HCEC 1CT (cell line): ENCODE measurements at regions not wholly inside any gene's neighbourhood (a gene's known extent, or its start where the extent isn't known, plus 50 kb on each side); places are given as distances from the start of the nearest gene placed in this dataset.

Experiments
- DNase-seq: peaks from one replicate; pipeline ENCODE4 v3.0.0-alpha.2; 2017

GRCh38 chr5:166505544-166505943 lies 1785.9 kb upstream of the WWC1 start:
- DNase-seq: no peak

GRCh38 chr5:166507810-166508425 lies 1783.5 kb upstream of the WWC1 start:
- no peak for DNase-seq

- no peak for DNase-seq
Measured at GRCh38 chr5:166509085-166509484, 1782.4 kb upstream of the WWC1 start.

- no peak for DNase-seq
Measured at GRCh38 chr5:166517976-166518375, 1773.5 kb upstream of the WWC1 start.

DNA sequence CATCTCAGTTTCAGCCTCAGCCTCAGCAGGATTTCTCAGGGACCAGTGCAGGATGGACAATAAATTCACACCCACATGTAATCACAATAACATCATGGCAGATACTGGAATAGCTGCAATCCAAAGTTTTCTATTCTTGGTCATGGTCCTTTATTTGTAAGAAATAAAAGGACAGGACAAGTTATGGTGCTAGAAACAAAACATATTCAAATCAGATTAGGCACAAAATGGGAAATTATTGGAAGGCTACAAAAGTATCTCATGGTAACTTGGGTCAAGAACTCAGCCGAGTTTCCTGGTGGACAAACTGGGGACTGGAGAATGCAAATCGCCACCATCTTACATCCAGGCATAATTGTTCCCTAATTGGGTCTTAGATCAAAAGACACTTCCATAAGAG lies 1768.2 kb upstream of the WWC1 start:
- DNase-seq: no peak

DNA sequence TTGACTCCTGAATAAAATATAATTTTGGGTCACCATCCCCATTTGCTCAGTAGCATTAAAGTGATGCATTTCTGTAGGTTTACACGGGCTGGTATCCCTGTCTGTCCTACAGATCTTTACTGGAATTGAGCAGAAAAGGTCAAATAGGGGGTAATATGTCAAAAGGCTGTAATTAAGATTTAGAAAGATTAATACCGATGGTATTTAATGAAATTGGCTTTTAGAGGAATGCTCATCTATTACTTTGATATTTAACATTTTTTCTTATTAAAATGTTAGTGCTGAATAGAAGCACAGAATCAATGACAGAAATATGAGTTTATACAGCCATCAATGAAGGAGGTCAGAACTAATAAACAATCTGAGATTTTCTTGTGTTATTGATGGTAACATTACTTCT lies 1762.2 kb upstream of the WWC1 start:
- no peak for DNase-seq

GRCh38 chr5:166532456-166533220 lies 1758.8 kb upstream of the WWC1 start:
- no peak for DNase-seq

DNA sequence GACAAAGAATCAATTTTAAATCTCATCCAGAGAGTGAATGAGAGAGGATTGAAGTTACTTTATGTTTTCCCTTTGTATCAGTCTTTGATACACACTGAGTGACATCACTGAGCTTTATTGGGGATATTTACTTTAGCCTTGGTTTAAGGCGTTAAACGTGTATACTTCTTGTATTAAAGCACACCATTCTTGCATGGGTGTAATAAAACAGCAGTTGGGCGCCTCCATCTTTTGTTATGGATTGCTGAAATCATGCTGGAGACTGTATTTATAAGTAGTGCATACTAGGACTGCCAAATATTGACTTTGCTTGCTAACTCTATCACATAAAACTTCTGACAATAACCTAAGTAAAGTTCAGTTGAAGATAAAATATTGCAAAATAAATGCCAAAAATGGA lies 1755.8 kb upstream of the WWC1 start:
- no peak for DNase-seq

DNA sequence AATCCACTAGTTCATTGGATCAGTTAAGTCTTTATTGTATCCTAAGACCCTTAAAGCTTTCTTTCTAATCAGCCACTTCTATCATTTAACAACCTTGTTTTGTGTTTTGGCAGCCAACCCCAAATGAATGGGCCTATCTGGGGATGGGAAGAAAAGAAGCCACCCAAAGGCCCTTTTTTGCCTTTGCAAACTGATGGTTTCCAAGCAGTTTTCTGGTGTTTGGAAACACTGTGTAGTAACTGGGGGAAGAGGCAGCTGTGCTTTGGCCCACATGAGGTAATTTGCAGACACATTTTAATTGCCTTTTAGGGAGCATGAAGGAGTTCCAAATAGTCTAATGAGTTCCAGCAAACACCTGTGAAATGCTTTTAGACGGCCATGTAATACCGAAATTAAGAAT lies 1751.3 kb upstream of the WWC1 start:
- DNase-seq: no peak

DNA sequence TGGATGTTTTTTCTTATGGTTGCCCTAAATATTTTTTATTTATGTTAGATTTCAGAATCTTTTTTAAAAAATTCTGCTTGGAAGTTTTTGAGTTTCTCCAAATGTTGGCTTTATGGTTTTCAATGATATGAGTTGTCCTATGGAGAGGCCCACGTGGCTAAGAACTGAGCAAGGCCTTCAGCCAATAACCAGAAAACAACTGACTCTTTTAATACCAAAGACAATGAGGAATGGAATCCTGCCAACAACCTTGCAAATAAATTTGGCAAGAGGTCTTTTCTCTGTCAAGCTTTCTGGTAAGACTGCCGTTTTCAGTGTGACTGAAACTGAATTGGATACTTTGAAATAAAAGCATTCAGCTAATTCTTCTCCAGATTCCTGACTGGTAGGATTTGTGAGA lies 1740.1 kb upstream of the WWC1 start:
- no peak for DNase-seq

GRCh38 chr5:166553778-166554177 lies 1737.7 kb upstream of the WWC1 start:
- DNase-seq: no peak

DNA sequence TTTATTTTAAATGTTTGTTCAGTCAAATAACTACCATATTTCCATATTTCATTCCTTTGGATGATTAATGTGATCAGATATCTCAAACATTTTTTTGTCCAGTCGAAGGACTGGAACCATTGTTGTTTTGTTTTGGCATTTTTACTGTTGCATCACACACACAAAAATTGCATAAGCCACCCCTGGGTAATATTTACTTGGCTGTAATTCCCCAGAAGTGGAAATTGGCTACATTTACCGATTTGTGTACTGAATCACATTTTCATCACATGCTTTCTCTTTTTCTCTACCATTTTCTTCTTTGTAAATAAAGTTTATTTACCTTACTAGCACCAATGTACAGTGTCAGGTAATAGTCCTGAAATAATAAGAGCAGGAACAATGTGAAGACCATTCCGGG lies 1729.7 kb upstream of the WWC1 start:
- DNase-seq: no peak

- DNase-seq: no peak
Measured at GRCh38 chr5:166562246-166562645, 1729.2 kb upstream of the WWC1 start.

- no peak for DNase-seq
Measured at GRCh38 chr5:166566725-166567124, 1724.7 kb upstream of the WWC1 start.

GRCh38 chr5:166570865-166571264 lies 1720.6 kb upstream of the WWC1 start:
- no peak for DNase-seq

- no peak for DNase-seq
Measured at GRCh38 chr5:166571668-166572067, 1719.8 kb upstream of the WWC1 start.

DNA sequence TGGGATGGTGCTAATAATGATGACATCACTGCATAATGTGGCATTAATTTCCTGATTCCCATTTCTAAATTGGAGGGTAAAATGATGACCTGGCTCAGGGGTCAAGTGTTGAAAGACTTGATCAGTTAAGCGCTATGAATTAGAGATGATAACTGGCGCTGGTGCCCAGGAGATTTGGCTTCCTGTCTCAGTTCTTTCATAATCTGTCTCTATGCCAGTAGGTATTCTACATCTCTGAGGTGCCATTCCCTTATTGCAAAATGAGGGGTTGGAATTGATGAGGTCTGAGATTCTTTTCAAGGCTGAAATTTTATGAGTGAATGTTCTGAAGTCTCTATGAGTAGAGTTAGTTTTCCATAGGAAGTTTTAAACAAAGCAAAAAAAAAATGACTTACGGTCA lies 1715.1 kb upstream of the WWC1 start:
- DNase-seq: no peak

DNA sequence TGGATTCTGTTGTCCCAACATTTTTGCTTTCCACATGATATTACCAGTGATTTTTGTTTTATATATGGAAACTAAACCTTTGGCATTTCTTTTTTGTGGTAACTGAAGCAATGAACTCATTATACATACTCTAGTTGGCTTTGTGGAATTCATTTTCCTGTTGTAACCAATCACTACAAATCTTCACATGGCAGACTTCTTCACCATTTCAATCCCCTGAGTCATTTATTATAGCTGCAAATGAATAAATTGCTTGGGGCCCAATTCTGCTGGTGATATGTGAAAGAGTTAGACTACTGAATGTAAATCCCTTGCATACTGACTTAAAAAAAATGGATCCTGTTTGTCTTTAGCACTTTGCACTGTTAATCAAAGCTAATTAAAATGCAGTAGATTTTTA lies 1709.6 kb upstream of the WWC1 start:
- no peak for DNase-seq

DNA sequence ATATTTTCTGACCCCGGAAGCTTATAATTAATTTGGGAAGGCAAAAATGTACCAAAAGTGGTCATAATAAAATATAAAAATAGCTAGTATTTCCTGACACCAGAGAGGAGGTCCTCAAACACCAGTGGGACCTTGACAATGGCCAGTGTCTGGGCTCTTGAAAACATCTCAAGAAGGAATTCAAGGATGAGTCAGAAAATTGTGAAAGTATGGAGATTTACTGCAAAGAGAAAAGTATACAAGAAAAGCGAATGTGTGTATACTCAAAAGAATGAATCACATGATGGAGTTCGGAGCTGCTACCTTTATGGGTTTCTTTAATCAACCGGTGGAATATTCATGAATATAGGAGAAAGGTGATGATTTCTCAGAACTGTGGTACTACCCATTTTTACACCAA lies 1709.0 kb upstream of the WWC1 start:
- no peak for DNase-seq

GRCh38 chr5:166594567-166594966 lies 1696.9 kb upstream of the WWC1 start:
- no peak for DNase-seq

DNA sequence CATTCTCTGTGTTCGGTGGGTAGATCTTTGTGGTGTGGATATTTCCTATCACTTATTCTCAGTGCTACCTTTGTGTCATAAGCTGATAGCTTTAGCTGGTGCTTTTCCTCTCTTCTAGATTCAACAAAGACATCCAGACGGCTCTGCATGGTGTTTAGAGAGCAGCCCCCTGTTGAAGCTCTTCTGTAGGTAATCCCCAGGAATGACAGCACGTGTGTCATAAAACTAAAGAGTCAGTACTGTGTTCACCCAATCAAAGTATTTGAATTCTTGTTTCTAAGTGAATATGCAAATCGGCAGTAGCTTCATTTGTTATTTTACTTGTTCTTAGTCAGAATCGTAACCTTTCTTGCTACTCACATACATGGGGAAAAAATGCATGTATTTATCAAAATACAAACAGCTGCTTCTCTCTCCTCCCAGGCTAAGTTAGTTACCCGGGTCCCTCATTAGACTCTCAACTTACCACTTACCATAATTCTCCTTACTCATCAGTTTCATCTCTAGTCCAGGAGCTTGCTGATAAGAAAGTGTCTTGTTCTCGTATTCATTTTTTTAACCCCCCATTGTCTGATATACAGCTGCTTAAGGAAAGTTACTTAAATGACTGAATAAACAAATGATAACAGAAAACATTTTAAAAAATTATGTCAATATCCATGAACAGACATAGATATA lies 1696.0 kb upstream of the WWC1 start:
- no peak for DNase-seq

DNA sequence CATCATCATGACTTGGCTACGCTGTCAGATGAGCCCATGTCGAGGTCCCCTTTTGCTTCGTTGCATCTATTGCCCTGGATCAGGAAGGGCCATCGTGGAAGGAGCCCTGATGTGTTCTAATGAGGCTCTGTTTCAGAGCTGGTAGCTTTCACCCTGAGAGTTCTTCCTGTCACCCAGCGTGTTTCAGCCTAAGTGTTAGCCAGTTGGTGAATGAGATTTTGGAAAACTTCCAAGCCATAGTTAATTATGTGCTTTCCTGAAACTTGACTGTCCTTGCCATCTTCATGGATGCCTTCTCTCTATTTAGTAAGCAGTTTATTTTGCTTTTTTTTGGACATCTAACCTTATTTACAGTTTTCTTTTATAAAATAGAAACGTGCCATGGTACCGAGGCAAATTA lies 1695.4 kb upstream of the WWC1 start:
- no peak for DNase-seq

DNA sequence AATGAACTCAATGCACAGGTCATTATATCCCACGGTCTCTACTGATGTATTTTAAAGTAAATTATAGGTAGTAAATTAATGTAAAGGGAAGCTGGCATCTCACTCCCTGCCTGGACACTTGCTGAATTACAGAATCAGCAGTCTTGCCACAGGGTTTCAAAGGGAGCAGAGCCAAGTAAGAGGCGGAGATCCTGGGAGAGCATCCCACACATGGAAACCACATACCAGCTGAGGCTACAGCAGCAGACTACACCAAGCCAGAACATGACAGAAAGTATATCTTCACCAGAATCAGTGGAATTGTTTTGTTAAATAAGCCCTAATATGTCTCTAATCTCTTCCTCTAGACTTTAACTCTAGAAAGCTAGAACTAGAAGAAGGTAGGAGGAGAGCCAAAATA lies 1689.2 kb upstream of the WWC1 start:
- DNase-seq: no peak

GRCh38 chr5:166617507-166617906 lies 1673.9 kb upstream of the WWC1 start:
- DNase-seq: no peak
